Stomach smooth muscle (tissue), 2 donors: ENCODE measurements at regions not wholly inside any gene's neighbourhood (a gene's known extent, or its start where the extent isn't known, plus 50 kb on each side); places are given as distances from the start of the nearest gene placed in this dataset.

Experiments
- H3K27ac ChIP-seq: one replicate; pipeline ENCODE4 v1.7.0; 2013; ENCODE audit warnings: mild to moderate bottlenecking, low read length, inconsistent platforms
- H3K27me3 ChIP-seq, 2 donors: one replicate each; pipeline ENCODE4 v1.7.0; 2013; ENCODE audit warnings: low read length in 2 of 2; ENCODE audit not compliant: insufficient read depth in 2 of 2, control insufficient read depth in 1 of 2
- H3K36me3 ChIP-seq, 2 donors: one replicate each; pipeline ENCODE4 v1.7.0; 2013; ENCODE audit warnings: low read length in 2 of 2; ENCODE audit not compliant: control insufficient read depth in 2 of 2, insufficient read depth in 2 of 2
- H3K4me1 ChIP-seq: one replicate; pipeline ENCODE4 v1.7.0; 2013; ENCODE audit warnings: low read length; ENCODE audit not compliant: control insufficient read depth, insufficient read depth
- H3K4me3 ChIP-seq, 2 donors: one replicate each; pipeline ENCODE4 v1.7.0; 2013; ENCODE audit warnings: low read length in 2 of 2
- H3K9ac ChIP-seq, 2 donors: one replicate each; pipeline ENCODE4 v1.7.0; 2013; ENCODE audit warnings: low read length in 2 of 2, mild to moderate bottlenecking in 1 of 2
- H3K9me3 ChIP-seq, 2 donors: one replicate each; pipeline ENCODE4 v1.7.0; 2013; ENCODE audit warnings: low read length in 2 of 2; ENCODE audit not compliant: control insufficient read depth in 2 of 2
- donor health status: healthy.
- donor health status: Pancreatic carcinoma.

GRCh38 chr7:54898659-54899340 is 120.0 kb upstream of the EGFR start:
- H3K27me3 ChIP-seq: no peaks in the 10 kb centered on the region
- H3K9ac ChIP-seq: no peak overlapping the region
- H3K9me3 ChIP-seq: no peaks in the 10 kb centered on the region
- no peaks in the 10 kb centered on the region for H3K36me3 ChIP-seq
- H3K27ac ChIP-seq: no peak overlapping the region
- H3K4me1 ChIP-seq: no peaks in the 10 kb centered on the region
- no peak overlapping the region for H3K4me3 ChIP-seq

- Histone ChIP-seq H3K4me3 (no peak overlapping the region), H3K9me3 (no peaks in the 10 kb centered on the region), H3K27me3 (no peaks in the 10 kb centered on the region), H3K27ac (no peak overlapping the region), H3K36me3 (no peaks in the 10 kb centered on the region), H3K4me1 (no peaks in the 10 kb centered on the region), H3K9ac (no peak overlapping the region)
These were observed 117.0 kb upstream of the EGFR start for GRCh38 chr7:54901840-54902239.

- Histone ChIP-seq H3K27ac (no peak overlapping the region), H3K27me3 (no peaks in the 10 kb centered on the region), H3K4me1 (no peaks in the 10 kb centered on the region), H3K9me3 (no peaks in the 10 kb centered on the region), H3K4me3 (no peak overlapping the region), H3K9ac (no peak overlapping the region), H3K36me3 (no peaks in the 10 kb centered on the region)
These were observed 114.7 kb upstream of the EGFR start for GRCh38 chr7:54904130-54904529.

- peaks cover 0 to under 1% of the 10 kb centered on the region in 2 donors for H3K9me3 ChIP-seq
- no peaks in the 10 kb centered on the region for H3K4me1 ChIP-seq
- no peak overlapping the region for H3K27ac ChIP-seq
- no peak overlapping the region for H3K4me3 ChIP-seq
- no peaks in the 10 kb centered on the region for H3K36me3 ChIP-seq
- no peak overlapping the region for H3K9ac ChIP-seq
- no peaks in the 10 kb centered on the region for H3K27me3 ChIP-seq
These were observed 113.8 kb upstream of the EGFR start for GRCh38 chr7:54904986-54905385.

- no peak overlapping the region for H3K27ac ChIP-seq
- H3K4me3 ChIP-seq: no peak overlapping the region
- H3K36me3 ChIP-seq: no peaks in the 10 kb centered on the region
- no peak overlapping the region for H3K9ac ChIP-seq
- H3K9me3 ChIP-seq: peaks cover 0 to 6% of the 10 kb centered on the region in 2 donors
- H3K27me3 ChIP-seq: no peaks in the 10 kb centered on the region
- no peaks in the 10 kb centered on the region for H3K4me1 ChIP-seq
These were observed 111.9 kb upstream of the EGFR start for GRCh38 chr7:54906963-54907362.

- Histone ChIP-seq H3K4me1 (no peaks in the 10 kb centered on the region), H3K27me3 (no peaks in the 10 kb centered on the region), H3K9me3 (peaks cover 0 to 6% of the 10 kb centered on the region in 2 donors), H3K27ac (no peak overlapping the region), H3K4me3 (no peak overlapping the region), H3K9ac (no peak overlapping the region), H3K36me3 (no peaks in the 10 kb centered on the region)
These were observed 110.8 kb upstream of the EGFR start for GRCh38 chr7:54907981-54908380.

GRCh38 chr7:54908760-54909438 is 109.9 kb upstream of the EGFR start:
- Histone ChIP-seq H3K36me3 (no peaks in the 10 kb centered on the region), H3K9ac (no peak overlapping the region), H3K27ac (no peak overlapping the region), H3K4me3 (no peak overlapping the region), H3K9me3 (peaks cover 0 to 6% of the 10 kb centered on the region in 2 donors), H3K27me3 (no peaks in the 10 kb centered on the region), H3K4me1 (no peaks in the 10 kb centered on the region)

GRCh38 chr7:54915870-54916598 is 102.8 kb upstream of the EGFR start:
- no peak overlapping the region for H3K4me3 ChIP-seq
- no peak overlapping the region for H3K9ac ChIP-seq
- no peaks in the 10 kb centered on the region for H3K9me3 ChIP-seq
- H3K4me1 ChIP-seq: no peaks in the 10 kb centered on the region
- H3K27ac ChIP-seq: no peak overlapping the region
- no peaks in the 10 kb centered on the region for H3K27me3 ChIP-seq
- H3K36me3 ChIP-seq: no peaks in the 10 kb centered on the region

- H3K9ac ChIP-seq: no peak overlapping the region
- no peaks in the 10 kb centered on the region for H3K9me3 ChIP-seq
These were observed 101.0 kb upstream of the EGFR start for GRCh38 chr7:54917613-54918391.

GRCh38 chr7:54921116-54921515 is 97.7 kb upstream of the EGFR start:
- Histone ChIP-seq H3K4me1 (no peaks in the 10 kb centered on the region), H3K9me3 (no peaks in the 10 kb centered on the region), H3K27me3 (no peaks in the 10 kb centered on the region), H3K27ac (no peak overlapping the region), H3K9ac (no peak overlapping the region), H3K4me3 (no peak overlapping the region), H3K36me3 (no peaks in the 10 kb centered on the region)

More at GRCh38 chr7:54917613-54918391, 101.0 kb upstream of the EGFR start:
- Histone ChIP-seq H3K36me3 (no peaks in the 10 kb centered on the region), H3K4me3 (no peak overlapping the region), H3K27me3 (no peaks in the 10 kb centered on the region), H3K27ac (no peak overlapping the region), H3K4me1 (no peaks in the 10 kb centered on the region)
